ENCODE measurements at regions not wholly inside any gene's neighbourhood (a gene's known extent, or its start where the extent isn't known, plus 50 kb on each side); places are given as distances from the start of the nearest gene placed in this dataset.

- TF ChIP-seq CTCF (IDR thresholded peaks at IDR 0.05) (no peak), POLR2A (IDR thresholded peaks at IDR 0.05) (no peak)
Observed at GRCh38 chr1:244231193-244231571, 180.1 kb downstream of the ZBTB18 start.

All from prostate gland (tissue), 2 donors.